SK-N-SH treated with all-trans-retinoic acid at 6 μM for 48 hours (cell line): ENCODE measurements at regions not wholly inside any gene's neighbourhood (a gene's known extent, or its start where the extent isn't known, plus 50 kb on each side); places are given as distances from the start of the nearest gene placed in this dataset.

Source experiments
- ATAC-seq: fragments of 200-7000 bp; cut with Tn5 transposase; 3 replicates; pipeline ENCODE4 v1.9.1; 2020; ENCODE audit warnings: mild to moderate bottlenecking, moderate library complexity
- BACH2 ChIP-seq: fragments of 250-450 bp; sonication (Bioruptor Pico); IDR thresholded peaks from 2 replicates; pipeline ENCODE4 v1.9.0; 2021; ENCODE audit warnings: mild to moderate bottlenecking, borderline replicate concordance
- CREB5 ChIP-seq: fragments of 250-450 bp; sonication (Bioruptor Pico); IDR thresholded peaks from 2 replicates; pipeline ENCODE4 v1.5.1; 2020; ENCODE audit warnings: low read depth, mild to moderate bottlenecking, moderate library complexity
- CSDC2 ChIP-seq: fragments of 250-450 bp; sonication (Bioruptor Pico); IDR thresholded peaks from 2 replicates; pipeline ENCODE4 v1.5.0; 2020; ENCODE audit warnings: mild to moderate bottlenecking, moderate library complexity
- ESRRG ChIP-seq: fragments of 250-450 bp; sonication (Bioruptor Pico); IDR thresholded peaks from 2 replicates; pipeline ENCODE4 v1.6.1; 2021; ENCODE audit warnings: mild to moderate bottlenecking
- GLIS3 ChIP-seq: fragments of 250-450 bp; sonication (Bioruptor Pico); IDR thresholded peaks from 2 replicates; pipeline ENCODE4 v1.5.0; 2020; ENCODE audit warnings: mild to moderate bottlenecking, moderate library complexity
- ISL1 ChIP-seq: fragments of 250-450 bp; sonication (Bioruptor Pico); IDR thresholded peaks from 2 replicates; pipeline ENCODE4 v2.1.2; 2022; ENCODE audit warnings: mild to moderate bottlenecking, moderate library complexity
- OSR1 ChIP-seq: fragments of 250-450 bp; sonication (Bioruptor Pico); IDR thresholded peaks from 2 replicates; pipeline ENCODE4 v1.8.0; 2022; ENCODE audit warnings: moderate library complexity, mild to moderate bottlenecking, inconsistent platforms
- PATZ1 ChIP-seq: fragments of 250-450 bp; sonication (Bioruptor Pico); IDR thresholded peaks from 2 replicates; pipeline ENCODE4 v1.8.0; 2020; ENCODE audit warnings: mild to moderate bottlenecking, moderate library complexity, borderline replicate concordance
- RARB ChIP-seq: fragments of 250-450 bp; sonication (Bioruptor Pico); IDR thresholded peaks from 2 replicates; pipeline ENCODE4 v1.8.0; 2021; ENCODE audit warnings: mild to moderate bottlenecking, moderate library complexity
- SNAI2 ChIP-seq: fragments of 250-450 bp; sonication (Bioruptor Pico); IDR thresholded peaks from 2 replicates; pipeline ENCODE4 v1.5.0; 2020; ENCODE audit warnings: mild to moderate bottlenecking, moderate library complexity
- TCF4 ChIP-seq: fragments of 250-450 bp; sonication (Bioruptor Pico); IDR thresholded peaks from 2 replicates; pipeline ENCODE4 v1.8.0; 2021; ENCODE audit warnings: mild to moderate bottlenecking, moderate library complexity, borderline replicate concordance
- TOX ChIP-seq: fragments of 250-450 bp; sonication (Bioruptor Pico); IDR thresholded peaks from 2 replicates; pipeline ENCODE4 v1.8.0; 2021; ENCODE audit warnings: mild to moderate bottlenecking, moderate library complexity, borderline replicate concordance
- ZFP3 ChIP-seq: fragments of 250-450 bp; sonication (Bioruptor Pico); IDR thresholded peaks from 2 replicates; pipeline ENCODE4 v1.5.0; 2020; ENCODE audit warnings: mild to moderate bottlenecking, moderate library complexity
- ZFP30 ChIP-seq: fragments of 450-650 bp; formaldehyde crosslinking; IDR thresholded peaks from 2 replicates; pipeline ENCODE4 v1.5.0; 2022; ENCODE audit warnings: mild to moderate bottlenecking, moderate library complexity
- ZNF565 ChIP-seq: fragments of 450-650 bp; formaldehyde crosslinking; conservative IDR thresholded peaks from 2 replicates; pipeline ENCODE4 v1.5.0; 2020; ENCODE audit warnings: low read depth, mild to moderate bottlenecking, moderate library complexity
- ZNF70 ChIP-seq: fragments of 450-650 bp; formaldehyde crosslinking; IDR thresholded peaks from 2 replicates; pipeline ENCODE4 v1.5.0; 2020; ENCODE audit warnings: mild to moderate bottlenecking, moderate library complexity
- ZNF8 ChIP-seq: fragments of 450-650 bp; formaldehyde crosslinking; IDR thresholded peaks from 2 replicates; pipeline ENCODE4 v1.5.0; 2020; ENCODE audit warnings: mild to moderate bottlenecking, moderate library complexity
- TF ChIP-seq, protein P1 (sequence below): fragments of 250-450 bp; sonication (Bioruptor Pico); IDR thresholded peaks from 2 replicates; pipeline ENCODE4 v1.8.0; 2021; ENCODE audit warnings: low read depth, mild to moderate bottlenecking, moderate library complexity, borderline replicate concordance
- TF ChIP-seq, protein P2 (sequence below): fragments of 250-450 bp; sonication (Bioruptor Pico); IDR thresholded peaks from 2 replicates; pipeline ENCODE4 v1.5.1; 2021; ENCODE audit warnings: mild to moderate bottlenecking, moderate library complexity
- TF ChIP-seq, protein P3 (sequence below): fragments of 250-450 bp; sonication (Bioruptor Pico); IDR thresholded peaks from 2 replicates; pipeline ENCODE4 v1.5.0; 2020; ENCODE audit warnings: mild to moderate bottlenecking, moderate library complexity

GRCh38 chr6:40889137-40889832, 149.7 kb downstream of the UNC5CL start:
- TF ChIP-seq ZNF70, result no peak
- TF ChIP-seq ISL1 (CRISPR knock-in tag), result no peak
- TF ChIP-seq, protein P1, sequence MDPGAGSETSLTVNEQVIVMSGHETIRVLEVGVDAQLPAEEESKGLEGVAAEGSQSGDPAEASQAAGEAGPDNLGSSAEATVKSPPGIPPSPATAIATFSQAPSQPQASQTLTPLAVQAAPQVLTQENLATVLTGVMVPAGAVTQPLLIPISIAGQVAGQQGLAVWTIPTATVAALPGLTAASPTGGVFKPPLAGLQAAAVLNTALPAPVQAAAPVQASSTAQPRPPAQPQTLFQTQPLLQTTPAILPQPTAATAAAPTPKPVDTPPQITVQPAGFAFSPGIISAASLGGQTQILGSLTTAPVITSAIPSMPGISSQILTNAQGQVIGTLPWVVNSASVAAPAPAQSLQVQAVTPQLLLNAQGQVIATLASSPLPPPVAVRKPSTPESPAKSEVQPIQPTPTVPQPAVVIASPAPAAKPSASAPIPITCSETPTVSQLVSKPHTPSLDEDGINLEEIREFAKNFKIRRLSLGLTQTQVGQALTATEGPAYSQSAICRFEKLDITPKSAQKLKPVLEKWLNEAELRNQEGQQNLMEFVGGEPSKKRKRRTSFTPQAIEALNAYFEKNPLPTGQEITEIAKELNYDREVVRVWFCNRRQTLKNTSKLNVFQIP, result no peak
- TF ChIP-seq RARB (CRISPR knock-in tag), result no peak
- no peak for TF ChIP-seq OSR1 (CRISPR knock-in tag)
- TF ChIP-seq CSDC2 (CRISPR knock-in tag), result no peak
- no peak for TF ChIP-seq ZFP3 (CRISPR knock-in tag)
- TF ChIP-seq, protein P2, sequence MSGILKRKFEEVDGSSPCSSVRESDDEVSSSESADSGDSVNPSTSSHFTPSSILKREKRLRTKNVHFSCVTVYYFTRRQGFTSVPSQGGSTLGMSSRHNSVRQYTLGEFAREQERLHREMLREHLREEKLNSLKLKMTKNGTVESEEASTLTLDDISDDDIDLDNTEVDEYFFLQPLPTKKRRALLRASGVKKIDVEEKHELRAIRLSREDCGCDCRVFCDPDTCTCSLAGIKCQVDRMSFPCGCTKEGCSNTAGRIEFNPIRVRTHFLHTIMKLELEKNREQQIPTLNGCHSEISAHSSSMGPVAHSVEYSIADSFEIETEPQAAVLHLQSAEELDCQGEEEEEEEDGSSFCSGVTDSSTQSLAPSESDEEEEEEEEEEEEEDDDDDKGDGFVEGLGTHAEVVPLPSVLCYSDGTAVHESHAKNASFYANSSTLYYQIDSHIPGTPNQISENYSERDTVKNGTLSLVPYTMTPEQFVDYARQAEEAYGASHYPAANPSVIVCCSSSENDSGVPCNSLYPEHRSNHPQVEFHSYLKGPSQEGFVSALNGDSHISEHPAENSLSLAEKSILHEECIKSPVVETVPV (CRISPR knock-in tag), result no peak
- ATAC-seq, result no peak

GRCh38 chr6:40888456-40888990, 150.5 kb downstream of the UNC5CL start:
- no peak for ATAC-seq
- TF ChIP-seq GLIS3 (CRISPR knock-in tag) (no peak), RARB (CRISPR knock-in tag) (no peak), ZNF8 (no peak), BACH2 (no peak), TOX (CRISPR knock-in tag) (no peak), PATZ1 (CRISPR knock-in tag) (no peak), ZFP30 (CRISPR knock-in tag) (no peak), SNAI2 (CRISPR knock-in tag) (no peak), ESRRG (CRISPR knock-in tag) (no peak), CSDC2 (CRISPR knock-in tag) (no peak), ZNF565 (CRISPR knock-in tag) (no peak), OSR1 (CRISPR knock-in tag) (no peak), ISL1 (CRISPR knock-in tag) (no peak), CREB5 (CRISPR knock-in tag) (no peak), ZNF70 (no peak), TCF4 (CRISPR knock-in tag) (no peak)
- TF ChIP-seq, protein P2 (CRISPR knock-in tag), result no peak
- TF ChIP-seq, protein P3, sequence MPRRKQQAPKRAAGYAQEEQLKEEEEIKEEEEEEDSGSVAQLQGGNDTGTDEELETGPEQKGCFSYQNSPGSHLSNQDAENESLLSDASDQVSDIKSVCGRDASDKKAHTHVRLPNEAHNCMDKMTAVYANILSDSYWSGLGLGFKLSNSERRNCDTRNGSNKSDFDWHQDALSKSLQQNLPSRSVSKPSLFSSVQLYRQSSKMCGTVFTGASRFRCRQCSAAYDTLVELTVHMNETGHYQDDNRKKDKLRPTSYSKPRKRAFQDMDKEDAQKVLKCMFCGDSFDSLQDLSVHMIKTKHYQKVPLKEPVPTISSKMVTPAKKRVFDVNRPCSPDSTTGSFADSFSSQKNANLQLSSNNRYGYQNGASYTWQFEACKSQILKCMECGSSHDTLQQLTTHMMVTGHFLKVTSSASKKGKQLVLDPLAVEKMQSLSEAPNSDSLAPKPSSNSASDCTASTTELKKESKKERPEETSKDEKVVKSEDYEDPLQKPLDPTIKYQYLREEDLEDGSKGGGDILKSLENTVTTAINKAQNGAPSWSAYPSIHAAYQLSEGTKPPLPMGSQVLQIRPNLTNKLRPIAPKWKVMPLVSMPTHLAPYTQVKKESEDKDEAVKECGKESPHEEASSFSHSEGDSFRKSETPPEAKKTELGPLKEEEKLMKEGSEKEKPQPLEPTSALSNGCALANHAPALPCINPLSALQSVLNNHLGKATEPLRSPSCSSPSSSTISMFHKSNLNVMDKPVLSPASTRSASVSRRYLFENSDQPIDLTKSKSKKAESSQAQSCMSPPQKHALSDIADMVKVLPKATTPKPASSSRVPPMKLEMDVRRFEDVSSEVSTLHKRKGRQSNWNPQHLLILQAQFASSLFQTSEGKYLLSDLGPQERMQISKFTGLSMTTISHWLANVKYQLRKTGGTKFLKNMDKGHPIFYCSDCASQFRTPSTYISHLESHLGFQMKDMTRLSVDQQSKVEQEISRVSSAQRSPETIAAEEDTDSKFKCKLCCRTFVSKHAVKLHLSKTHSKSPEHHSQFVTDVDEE (CRISPR knock-in tag), result no peak
- TF ChIP-seq, protein P1, result no peak
